AG10803 (cell line): ENCODE measurements at regions not wholly inside any gene's neighbourhood (a gene's known extent, or its start where the extent isn't known, plus 50 kb on each side); places are given as distances from the start of the nearest gene placed in this dataset.

Experiments
- DNase-seq: peaks from one replicate; pipeline ENCODE4 v3.0.0; 2010; ENCODE audit warnings: low read depth
- H3K4me3 ChIP-seq: 2 replicates; pipeline ENCODE4 v1.5.1; 2011; ENCODE audit warnings: mild to moderate bottlenecking, low read length, control low read depth
- CTCF ChIP-seq: conservative IDR thresholded peaks from 2 replicates; pipeline ENCODE4 v1.5.1; 2011; ENCODE audit warnings: mild to moderate bottlenecking, low read length, control low read depth, inconsistent platforms

DNA sequence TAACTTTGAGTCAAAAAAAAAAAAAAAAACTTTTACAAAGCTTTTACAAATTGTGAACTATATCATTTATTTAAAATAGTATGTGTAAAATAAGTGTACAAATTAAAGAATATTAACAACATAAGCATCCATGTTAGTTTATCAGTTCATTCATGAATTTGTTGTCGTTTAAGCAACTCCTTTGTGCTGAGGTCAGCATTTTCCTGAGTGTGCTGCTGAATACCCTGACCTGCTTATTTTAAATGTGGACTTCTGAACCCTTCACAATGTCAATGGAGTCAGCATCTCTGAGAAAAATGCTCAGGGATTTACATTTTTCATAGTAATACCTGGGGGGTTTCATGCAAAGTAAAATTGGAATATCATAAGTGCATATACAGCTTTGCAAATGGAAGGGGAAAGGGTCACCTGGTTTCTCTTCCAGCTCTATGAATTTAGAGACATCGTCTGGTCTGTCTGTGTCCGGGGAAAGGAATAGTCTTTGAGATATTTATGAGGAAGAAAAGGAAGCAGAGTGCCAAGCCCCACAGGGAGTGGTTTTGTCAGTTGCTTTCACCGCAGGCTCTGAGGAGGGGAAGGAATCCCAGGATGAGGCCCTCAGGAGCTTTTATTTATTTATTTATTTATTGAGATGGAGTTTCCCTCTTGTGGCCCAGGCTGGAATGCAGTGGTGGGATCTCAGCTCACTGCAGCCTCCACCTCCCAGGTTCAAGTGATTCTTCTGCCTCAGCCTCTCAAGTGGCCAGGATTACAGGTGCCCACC, 125.5 kb upstream of the SVIL start:
- H3K4me3 ChIP-seq: no peak overlapping the region
- DNase-seq: no peak
- no peak for TF ChIP-seq CTCF

DNA sequence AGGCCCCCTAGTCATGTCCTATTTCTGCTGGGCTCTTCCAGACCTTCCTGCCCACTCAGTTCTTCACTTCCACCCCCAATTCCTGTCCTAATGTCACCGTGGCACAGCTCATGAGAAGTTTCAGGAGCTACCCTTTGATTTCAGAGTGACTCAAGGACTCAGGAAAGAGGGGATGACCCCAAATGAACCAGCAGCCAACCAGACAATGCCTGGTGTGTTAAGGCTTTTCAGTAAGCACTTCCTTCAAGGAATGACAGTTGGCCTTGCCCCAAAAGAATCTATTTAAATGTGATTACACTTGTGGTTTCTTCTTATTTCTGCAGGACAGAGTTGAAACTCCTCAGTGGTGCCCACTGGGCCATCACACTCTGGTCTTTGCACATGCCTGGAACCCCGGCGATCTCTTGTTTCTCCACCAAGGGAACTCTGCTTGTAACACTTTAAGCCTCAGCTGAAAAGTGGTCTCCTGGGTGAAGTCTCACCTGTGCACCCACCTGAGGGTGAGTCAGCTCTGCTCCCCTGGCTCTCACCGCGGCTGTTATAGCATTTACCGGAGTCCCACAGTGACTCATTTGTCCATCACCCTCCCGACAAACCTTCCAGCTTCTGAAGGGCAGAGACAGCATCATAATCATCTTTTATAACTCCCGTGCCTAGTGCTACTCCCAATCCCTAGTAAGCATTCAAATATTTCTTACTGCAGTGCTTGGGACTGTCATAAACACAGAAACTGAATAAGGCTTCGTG, 123.0 kb upstream of the SVIL start:
- DNase-seq: no peak
- TF ChIP-seq CTCF: no peak
- H3K4me3 ChIP-seq: no peak overlapping the region

DNA sequence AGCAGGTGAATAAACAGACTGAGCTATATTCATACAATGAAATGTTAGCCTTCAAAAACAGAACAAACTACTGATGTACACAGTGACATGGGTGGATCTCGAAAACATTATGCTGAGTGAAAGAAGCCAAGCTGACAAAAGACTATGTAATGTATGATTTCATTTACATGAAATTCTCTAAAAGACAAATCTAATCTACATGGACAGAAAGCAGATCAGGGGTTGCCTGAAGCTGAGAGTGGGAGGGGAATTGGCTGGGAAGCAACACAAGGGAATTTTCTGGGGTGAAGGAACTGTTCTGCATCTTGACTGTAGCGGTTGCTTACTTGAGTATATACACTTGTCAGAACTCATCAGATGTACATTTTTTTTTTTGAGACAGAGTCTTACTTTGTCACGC, 121.7 kb upstream of the SVIL start:
- H3K4me3 ChIP-seq: no peak overlapping the region
- TF ChIP-seq CTCF: no peak
- no peak for DNase-seq

DNA sequence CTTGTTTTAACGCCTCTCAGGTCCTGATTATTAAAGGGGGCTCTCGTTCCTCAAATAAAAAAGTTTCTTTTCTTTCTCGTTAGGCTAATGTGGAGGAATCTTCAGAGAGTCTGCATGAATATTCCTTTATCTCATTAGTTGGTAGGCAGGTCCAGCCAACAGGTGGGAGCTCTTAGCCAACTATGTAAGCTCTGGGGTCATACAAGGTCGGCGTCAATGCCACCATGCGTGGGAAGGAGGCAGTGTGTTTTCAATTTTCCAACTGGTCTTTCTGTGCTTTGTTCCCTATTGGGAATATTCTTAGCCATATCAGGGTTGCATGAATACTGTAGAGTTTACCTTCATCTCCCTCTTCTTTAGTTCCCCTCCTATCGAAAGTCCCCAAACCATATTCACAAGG, 118.5 kb upstream of the SVIL start:
- TF ChIP-seq CTCF: no peak
- DNase-seq: no peak
- no peak overlapping the region for H3K4me3 ChIP-seq

DNA sequence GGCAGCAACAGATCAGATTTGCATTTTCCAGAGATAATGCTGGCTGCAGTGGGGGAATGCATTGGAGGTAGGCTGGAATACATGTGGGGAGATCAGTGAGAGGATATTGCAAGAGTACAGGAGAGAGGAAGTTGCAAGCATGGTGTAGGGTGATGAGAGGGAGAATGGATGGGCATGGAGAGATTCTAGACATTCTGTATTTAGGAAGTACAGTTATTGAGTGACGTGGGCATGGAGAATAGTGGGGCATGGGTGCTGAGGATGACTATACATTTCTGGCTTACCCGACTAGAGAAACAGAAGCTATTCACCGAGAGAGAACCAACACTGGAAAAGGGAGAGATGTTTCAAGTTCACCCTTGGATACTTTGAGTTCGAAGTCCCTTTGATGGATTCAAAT, 116.9 kb upstream of the SVIL start:
- DNase-seq: no peak
- H3K4me3 ChIP-seq: no peak overlapping the region
- TF ChIP-seq CTCF: no peak

DNA sequence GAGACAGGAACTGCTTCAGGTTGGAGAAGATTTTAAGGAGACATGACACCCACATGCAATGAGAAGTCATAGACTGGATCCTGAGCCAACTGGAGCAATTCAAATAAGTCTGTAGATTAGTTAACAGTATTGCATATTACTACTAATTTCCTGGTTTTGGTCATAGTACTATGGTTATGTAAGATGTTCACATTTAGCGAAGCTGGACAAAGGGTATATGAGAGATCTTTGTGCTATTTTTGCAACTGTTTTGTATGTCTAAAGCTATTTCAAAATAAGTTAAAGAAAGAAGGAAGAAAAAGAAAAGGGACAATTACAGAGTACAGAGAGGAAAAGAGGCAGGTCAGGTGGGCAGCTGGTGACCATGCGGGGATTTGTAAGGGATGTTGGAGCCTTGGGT, 116.5 kb upstream of the SVIL start:
- no peak for TF ChIP-seq CTCF
- DNase-seq: no peak
- H3K4me3 ChIP-seq: no peak overlapping the region

DNA sequence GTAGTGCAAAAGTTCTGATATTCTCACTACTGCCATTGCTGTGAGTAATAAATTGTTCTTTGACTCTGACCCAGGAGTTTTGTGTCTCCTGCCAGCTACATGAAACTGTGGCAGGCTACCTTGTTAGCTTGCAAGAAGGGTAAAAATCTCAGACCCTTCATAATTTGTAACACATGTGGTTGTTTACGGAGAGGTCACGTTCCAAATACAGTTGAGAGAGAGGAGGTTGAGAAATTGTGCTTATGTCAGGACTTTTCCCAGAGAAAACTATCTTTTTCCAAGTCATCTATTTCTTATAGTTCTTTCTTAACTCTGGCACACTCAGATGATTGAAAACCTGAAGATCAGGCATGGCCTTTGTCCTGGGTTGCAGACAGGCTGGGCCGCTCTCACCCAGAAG, 114.4 kb upstream of the SVIL start:
- H3K4me3 ChIP-seq: no peak overlapping the region
- DNase-seq: peak; percentile 36
- TF ChIP-seq CTCF: no peak
